IMR-90 (cell line): ENCODE measurements at regions not wholly inside any gene's neighbourhood (a gene's known extent, or its start where the extent isn't known, plus 50 kb on each side); places are given as distances from the start of the nearest gene placed in this dataset.
A peak's percentile ranks its signal among the peaks of the same experiment; 100 is the strongest.

ENCODE experiments used
- ATAC-seq: fragments of 200-7000 bp; cut with Tn5 transposase; 2 replicates; pipeline ENCODE4 v1.9.1; 2020; ENCODE audit warnings: low read depth, mild to moderate bottlenecking, moderate library complexity
- BruUV-seq: library from RNA; stranded (reverse); fragments of 400-500 nt; replicated peaks from 2 replicates; lab custom pipeline; 2021; lab: Mats Ljungman, UMichigan
- CTCF ChIA-PET: fragments of 300-600 bp; formaldehyde crosslinking; extraction: SDS; loops from one replicate; lab custom pipeline; 2021; ENCODE audit warnings: antibody characterized with exemption; lab: Yijun Ruan, JAX
- POLR2A ChIA-PET: fragments of 300-600 bp; sonication (Branson Sonifier 250); formaldehyde crosslinking; loops from one replicate; lab custom pipeline; 2022; ENCODE audit warnings: antibody characterized with exemption; ENCODE audit not compliant: unreplicated experiment; lab: Charles Lee
- DNase-seq: peaks from one replicate; pipeline ENCODE4 v3.0.0; 2013
- H2AFZ ChIP-seq: replicated peaks from 2 replicates; pipeline ENCODE3; 2013; ENCODE audit warnings: low read length, mild to moderate bottlenecking; ENCODE audit not compliant: poor library complexity
- H2AK5ac ChIP-seq: 2 replicates; pipeline ENCODE4 v1.6.1; 2013; ENCODE audit warnings: low read depth, low read length, inconsistent platforms
- H2AK9ac ChIP-seq: replicated peaks from 2 replicates; pipeline ENCODE3; 2013; ENCODE audit warnings: mild to moderate bottlenecking, low read depth, low read length, moderate library complexity; ENCODE audit not compliant: poor library complexity
- H2BK120ac ChIP-seq: 2 replicates; pipeline ENCODE4 v1.6.1; 2013; ENCODE audit warnings: low read depth, low read length, inconsistent platforms
- H2BK15ac ChIP-seq: 3 replicates; pipeline ENCODE4 v1.6.1; 2013; ENCODE audit warnings: low read depth, low read length, inconsistent platforms
- H2BK20ac ChIP-seq: 2 replicates; pipeline ENCODE4 v1.6.1; 2013; ENCODE audit warnings: low read depth, mild to moderate bottlenecking, inconsistent platforms, low read length, moderate library complexity
- H2BK5ac ChIP-seq: 2 replicates; pipeline ENCODE4 v1.6.1; 2013; ENCODE audit warnings: mild to moderate bottlenecking, low read depth, low read length, inconsistent platforms; ENCODE audit not compliant: poor library complexity, severe bottlenecking
- H3K14ac ChIP-seq: replicated peaks from 2 replicates; pipeline ENCODE4 v1.6.1; 2013; ENCODE audit warnings: low read depth, low read length, inconsistent platforms
- H3K18ac ChIP-seq: 2 replicates; pipeline ENCODE4 v1.6.1; 2013; ENCODE audit warnings: low read depth, low read length, control low read depth
- H3K23ac ChIP-seq: 2 replicates; pipeline ENCODE4 v1.6.1; 2013; ENCODE audit warnings: low read depth, low read length, inconsistent platforms
- H3K27ac ChIP-seq: 2 replicates; pipeline ENCODE4 v1.5.1; 2013; ENCODE audit warnings: mild to moderate bottlenecking, control low read depth, low read length; ENCODE audit not compliant: insufficient read depth
- H3K27me3 ChIP-seq: 2 replicates; pipeline ENCODE4 v1.6.1; 2013; ENCODE audit warnings: low read length; ENCODE audit not compliant: control insufficient read depth, insufficient read depth
- H3K36me3 ChIP-seq: 2 replicates; pipeline ENCODE4 v1.6.1; 2013; ENCODE audit warnings: low read length, mixed read lengths; ENCODE audit not compliant: control insufficient read depth, insufficient read depth
- H3K4ac ChIP-seq: 2 replicates; pipeline ENCODE4 v1.6.1; 2013; ENCODE audit warnings: low read depth, low read length, inconsistent platforms
- H3K4me1 ChIP-seq: 2 replicates; pipeline ENCODE4 v1.6.1; 2013; ENCODE audit warnings: low read length, mixed read lengths; ENCODE audit not compliant: control insufficient read depth, insufficient read depth
- H3K4me2 ChIP-seq: 2 replicates; pipeline ENCODE4 v1.6.1; 2013; ENCODE audit warnings: low read depth, mild to moderate bottlenecking, control low read depth, low read length, moderate library complexity
- H3K4me3 ChIP-seq: 2 replicates; pipeline ENCODE4 v1.5.1; 2013; ENCODE audit warnings: low read depth, mild to moderate bottlenecking, control low read depth, low read length, moderate library complexity; ENCODE audit not compliant: insufficient read depth
- H3K56ac ChIP-seq: 2 replicates; pipeline ENCODE4 v1.6.1; 2013; ENCODE audit warnings: low read length, inconsistent platforms; ENCODE audit not compliant: insufficient read depth; ENCODE audit errors: extremely low read depth
- H3K79me1 ChIP-seq, 2 experiments: 2 replicates each; pipeline ENCODE4 v1.6.1; 2013; ENCODE audit warnings: low read length in 2 of 2, inconsistent platforms in 1 of 2, low read depth in 1 of 2
- H3K9ac ChIP-seq: 2 replicates; pipeline ENCODE4 v1.6.1; 2013; ENCODE audit warnings: low read depth, low read length, control low read depth
- H3K9me1 ChIP-seq: 2 replicates; pipeline ENCODE4 v1.6.1; 2013; ENCODE audit warnings: low read length, inconsistent platforms; ENCODE audit not compliant: insufficient read depth
- H3K9me3 ChIP-seq: 2 replicates; pipeline ENCODE4 v1.6.1; 2013; ENCODE audit warnings: low read length; ENCODE audit not compliant: control insufficient read depth, insufficient read depth
- H4K20me1 ChIP-seq: 2 replicates; pipeline ENCODE4 v1.6.1; 2013; ENCODE audit warnings: low read length, inconsistent platforms; ENCODE audit not compliant: insufficient read depth
- H4K5ac ChIP-seq: 2 replicates; pipeline ENCODE4 v1.6.1; 2013; ENCODE audit warnings: mild to moderate bottlenecking, low read depth, low read length, control low read depth
- H4K8ac ChIP-seq, 2 experiments: 2 replicates each; pipeline ENCODE4 v1.6.1; 2013; ENCODE audit warnings: low read depth in 2 of 2, low read length in 2 of 2, control low read depth in 1 of 2, inconsistent platforms in 1 of 2
- H4K91ac ChIP-seq: 2 replicates; pipeline ENCODE4 v1.6.1; 2013; ENCODE audit warnings: low read depth, low read length, inconsistent platforms; ENCODE audit not compliant: insufficient read depth
- FOS ChIP-seq: fragments of 150-350 bp; IDR thresholded peaks from 2 replicates; pipeline ENCODE4 v1.6.1; 2016; ENCODE audit warnings: low read depth, low read length
- MAZ ChIP-seq: IDR thresholded peaks from 2 replicates; pipeline ENCODE4 v1.6.1; 2012; ENCODE audit warnings: low read depth, mild to moderate bottlenecking, low read length, improper control_type of control experiment, moderate library complexity, borderline replicate concordance
- POLR2A ChIP-seq: IDR thresholded peaks from 2 replicates; pipeline ENCODE4 v1.6.1; 2012; ENCODE audit warnings: mild to moderate bottlenecking, low read depth, low read length
- RCOR1 ChIP-seq: IDR thresholded peaks from 2 replicates; pipeline ENCODE4 v1.6.1; 2012; ENCODE audit warnings: mild to moderate bottlenecking, low read length, improper control_type of control experiment; ENCODE audit not compliant: insufficient replicate concordance
- WGBS, 2 experiments: methylation state at CpG; one replicate each; pipeline versions ENCODE4 v1.1.5 to v1.1.7; 2013; ENCODE audit warnings: missing lambda C conversion rate in 2 of 2; ENCODE audit not compliant: insufficient read length in 1 of 2; ENCODE audit errors: extremely low coverage in 2 of 2; 5-methylcytosine and 5-hydroxymethylcytosine counted together
- dilution Hi-C: fragments of 300-500 bp; cut with HindIII; formaldehyde crosslinking; loops from one replicate; pipeline ENCODE4 v1.14.3; 2018; ENCODE audit warnings: low sequenced_read_pairs; ENCODE audit not compliant: unreplicated experiment
- in situ Hi-C: fragments of 300-500 bp; cut with MboI; formaldehyde crosslinking; loops from 3 replicates; pipeline ENCODE4 v1.14.3; 2019; ENCODE audit warnings: low sequenced_read_pairs, inconsistent platforms, mixed read lengths
- intact Hi-C: fragments of 100-400 bp; cut with micrococcal nuclease; formaldehyde crosslinking; loops from 2 replicates; pipeline ENCODE4 v1.10.0; 2022
- TF ChIP-seq, protein P1 (sequence below): fragments of 150-350 bp; IDR thresholded peaks from 2 replicates; pipeline ENCODE4 v1.6.1; 2016; ENCODE audit warnings: low read depth, mild to moderate bottlenecking, low read length, moderate library complexity, borderline replicate concordance
- TF ChIP-seq, protein P2 (sequence below): fragments of 150-350 bp; IDR thresholded peaks from 2 replicates; pipeline ENCODE4 v1.6.1; 2017; ENCODE audit warnings: mild to moderate bottlenecking, antibody characterized with exemption, low read length, low read depth

DNA sequence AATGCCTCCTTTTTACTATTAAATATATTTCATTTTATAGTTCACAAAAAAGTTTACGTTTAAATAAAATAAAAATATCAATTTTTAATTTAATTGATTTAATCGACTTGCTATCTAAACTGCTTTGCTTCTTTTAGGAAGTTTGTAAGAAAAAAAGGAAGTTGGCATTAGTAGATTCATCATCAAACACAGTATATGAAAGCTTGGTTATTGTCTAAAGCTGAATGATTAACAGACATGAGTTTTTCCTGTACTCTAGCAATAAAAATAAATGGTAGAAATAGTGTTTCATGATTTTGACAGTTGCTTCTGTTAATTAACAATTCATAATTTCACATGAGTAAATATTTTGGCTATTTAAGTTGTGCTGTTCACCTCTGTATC, 1285.5 kb upstream of the GJE1 start:
- H3K27ac ChIP-seq, result peak overlapping the region; percentile 33; the same call in 1 of the 2 replicates
- BruUV-seq, result no TSS peak
- POLR2A ChIA-PET, result no interaction called here

More for the DNA sequence above, 1285.5 kb upstream of the GJE1 start:
- H3K4me1 ChIP-seq, result peaks cover 6% of the 10 kb centered on the region
- no peak overlapping the region for H4K5ac ChIP-seq
- no peak overlapping the region for H3K4me3 ChIP-seq
- H2AFZ ChIP-seq, result no peak overlapping the region
- no peak overlapping the region; the same call in 1 of the 2 replicates for H3K14ac ChIP-seq
- intact Hi-C loops, result no loop called here
- no peaks in the 10 kb centered on the region for H4K20me1 ChIP-seq
- H3K9me3 ChIP-seq, result 0 out of 2 replicates have a peak, but pooled peaks cover 1% of the 10 kb centered on the region
- H3K9ac ChIP-seq, result no peak overlapping the region
- CTCF ChIA-PET, result no interaction called here
- dilution Hi-C loops, result no loop called here
- 0 out of 2 replicates have a peak overlapping the region, but pooled peaks have one; percentile 15 for H3K4ac ChIP-seq
- no CpG with 5 or more reads among the region's 2 CpGs for WGBS, 2 experiments
- no peaks in the 10 kb centered on the region for H3K27me3 ChIP-seq
- no peak overlapping the region for H2AK5ac ChIP-seq
- ATAC-seq (no peak), DNase-seq (no peak)
- peak overlapping the region; percentile 55 to 63; a peak in 2 of 4 replicates for H4K8ac ChIP-seq
- H4K91ac ChIP-seq, result peak overlapping the region; percentile 73; the same call in 1 of the 2 replicates
- no peaks in the 10 kb centered on the region for H3K36me3 ChIP-seq
- H3K56ac ChIP-seq, result no peak overlapping the region
- in situ Hi-C loops, result no loop called here
- H2BK120ac ChIP-seq, result peak overlapping the region; percentile 62; the same call in 1 of the 2 replicates
- no peak overlapping the region; the same call in 1 of the 2 replicates for H3K23ac ChIP-seq
- peak overlapping the region; percentile 24; the same call in 1 of the 2 replicates for H3K18ac ChIP-seq
- H2AK9ac ChIP-seq, result no peak overlapping the region
- no peaks in the 10 kb centered on the region for H3K79me1 ChIP-seq
- TF ChIP-seq RCOR1, result no peak
- no peak for TF ChIP-seq MAZ
- TF ChIP-seq, protein P1, sequence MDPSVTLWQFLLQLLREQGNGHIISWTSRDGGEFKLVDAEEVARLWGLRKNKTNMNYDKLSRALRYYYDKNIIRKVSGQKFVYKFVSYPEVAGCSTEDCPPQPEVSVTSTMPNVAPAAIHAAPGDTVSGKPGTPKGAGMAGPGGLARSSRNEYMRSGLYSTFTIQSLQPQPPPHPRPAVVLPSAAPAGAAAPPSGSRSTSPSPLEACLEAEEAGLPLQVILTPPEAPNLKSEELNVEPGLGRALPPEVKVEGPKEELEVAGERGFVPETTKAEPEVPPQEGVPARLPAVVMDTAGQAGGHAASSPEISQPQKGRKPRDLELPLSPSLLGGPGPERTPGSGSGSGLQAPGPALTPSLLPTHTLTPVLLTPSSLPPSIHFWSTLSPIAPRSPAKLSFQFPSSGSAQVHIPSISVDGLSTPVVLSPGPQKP, result no peak
- no peak for TF ChIP-seq POLR2A
- no peak for TF ChIP-seq FOS
- TF ChIP-seq, protein P2, sequence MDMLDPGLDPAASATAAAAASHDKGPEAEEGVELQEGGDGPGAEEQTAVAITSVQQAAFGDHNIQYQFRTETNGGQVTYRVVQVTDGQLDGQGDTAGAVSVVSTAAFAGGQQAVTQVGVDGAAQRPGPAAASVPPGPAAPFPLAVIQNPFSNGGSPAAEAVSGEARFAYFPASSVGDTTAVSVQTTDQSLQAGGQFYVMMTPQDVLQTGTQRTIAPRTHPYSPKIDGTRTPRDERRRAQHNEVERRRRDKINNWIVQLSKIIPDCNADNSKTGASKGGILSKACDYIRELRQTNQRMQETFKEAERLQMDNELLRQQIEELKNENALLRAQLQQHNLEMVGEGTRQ, result no peak
- peak overlapping the region; percentile 92 for H2BK5ac ChIP-seq
- peak overlapping the region; percentile 16; the same call in 1 of the 2 replicates for H2BK20ac ChIP-seq
- no peak overlapping the region for H3K4me2 ChIP-seq
- no peak overlapping the region for H2BK15ac ChIP-seq
- no peaks in the 10 kb centered on the region for H3K9me1 ChIP-seq
